GM18498 (cell line): ENCODE measurements at regions not wholly inside any gene's neighbourhood (a gene's known extent, or its start where the extent isn't known, plus 50 kb on each side); places are given as distances from the start of the nearest gene placed in this dataset.
"Not testable (repeated sequence)": the region's sequence is repeated elsewhere in the genome, so short reads cannot be mapped to it uniquely, and the experiment has no call there.

ENCODE experiments used
- ATAC-seq: cut with Tn5 transposase; IDR thresholded peaks from one replicate; pipeline ENCODE4 v1.9.1; 2021; ENCODE audit warnings: mild to moderate bottlenecking, moderate library complexity; ENCODE audit not compliant: unreplicated experiment

GRCh38 chr13:62278271-62278670, 862.6 kb upstream of the PCDH20 start:
- ATAC-seq: no peak

GRCh38 chr13:62251734-62252133, 836.1 kb upstream of the PCDH20 start:
- no peak for ATAC-seq

- no peak for ATAC-seq
These were observed 835.0 kb upstream of the PCDH20 start for GRCh38 chr13:62250501-62251201.

GRCh38 chr13:62246581-62246980, 830.9 kb upstream of the PCDH20 start:
- no peak for ATAC-seq

GRCh38 chr13:62243106-62243505, 827.5 kb upstream of the PCDH20 start:
- ATAC-seq: no peak

GRCh38 chr13:62234780-62235440, 819.3 kb upstream of the PCDH20 start:
- no peak for ATAC-seq

- no peak for ATAC-seq
These were observed 795.3 kb upstream of the PCDH20 start for GRCh38 chr13:62210951-62211350.

GRCh38 chr13:62209529-62209928, 793.9 kb upstream of the PCDH20 start:
- peak; percentile 72 for ATAC-seq

- no peak for ATAC-seq
These were observed 791.7 kb upstream of the PCDH20 start for GRCh38 chr13:62207388-62207787.

- ATAC-seq: no peak
These were observed 790.5 kb upstream of the PCDH20 start for GRCh38 chr13:62206165-62206564.

GRCh38 chr13:62205273-62205672, 789.6 kb upstream of the PCDH20 start:
- no peak for ATAC-seq

GRCh38 chr13:62194371-62194770, 778.7 kb upstream of the PCDH20 start:
- no peak for ATAC-seq

- ATAC-seq: no peak
These were observed 778.3 kb upstream of the PCDH20 start for GRCh38 chr13:62193919-62194318.

- no peak for ATAC-seq
These were observed 770.1 kb upstream of the PCDH20 start for GRCh38 chr13:62185631-62186255.

- ATAC-seq: no peak
These were observed 760.4 kb upstream of the PCDH20 start for GRCh38 chr13:62176051-62176450.

- no peak for ATAC-seq
These were observed 758.3 kb upstream of the PCDH20 start for GRCh38 chr13:62173958-62174357.

- no peak for ATAC-seq
These were observed 756.0 kb upstream of the PCDH20 start for GRCh38 chr13:62171697-62172096.

- no peak for ATAC-seq
These were observed 753.2 kb upstream of the PCDH20 start for GRCh38 chr13:62168891-62169290.

GRCh38 chr13:62167650-62168172, 752.1 kb upstream of the PCDH20 start:
- ATAC-seq: no peak

GRCh38 chr13:62162860-62163259, 747.2 kb upstream of the PCDH20 start:
- no peak for ATAC-seq

GRCh38 chr13:62158520-62158919, 742.9 kb upstream of the PCDH20 start:
- no peak for ATAC-seq

- not testable (repeated sequence) for ATAC-seq
These were observed 736.1 kb upstream of the PCDH20 start for GRCh38 chr13:62151724-62152123.
